NCI-H2107 (cell line): ENCODE measurements at regions not wholly inside any gene's neighbourhood (a gene's known extent, or its start where the extent isn't known, plus 50 kb on each side); places are given as distances from the start of the nearest gene placed in this dataset.

ENCODE experiments used
- DNase-seq: peaks from one replicate; lab custom pipeline; 2025; lab: John Stamatoyannopoulos, UW

- no peak for DNase-seq
Observed at GRCh38 chr20:11389186-11389585, 528.5 kb upstream of the BTBD3 start.

- no peak for DNase-seq
Observed at GRCh38 chr20:11391591-11391990, 526.1 kb upstream of the BTBD3 start.

- no peak for DNase-seq
Observed at GRCh38 chr20:11394145-11394833, 523.4 kb upstream of the BTBD3 start.

GRCh38 chr20:11395581-11395980, 522.1 kb upstream of the BTBD3 start:
- no peak for DNase-seq

GRCh38 chr20:11401988-11402387, 515.7 kb upstream of the BTBD3 start:
- DNase-seq = no peak

- no peak for DNase-seq
Observed at GRCh38 chr20:11403711-11404110, 514.0 kb upstream of the BTBD3 start.

GRCh38 chr20:11406877-11407276, 510.8 kb upstream of the BTBD3 start:
- DNase-seq = no peak

- DNase-seq = no peak
Observed at GRCh38 chr20:11409561-11409960, 508.1 kb upstream of the BTBD3 start.

- DNase-seq = no peak
Observed at GRCh38 chr20:11411765-11412164, 505.9 kb upstream of the BTBD3 start.

GRCh38 chr20:11426948-11427347, 490.7 kb upstream of the BTBD3 start:
- DNase-seq = no peak

- DNase-seq = no peak
Observed at GRCh38 chr20:11429168-11429567, 488.5 kb upstream of the BTBD3 start.

GRCh38 chr20:11429889-11430519, 487.7 kb upstream of the BTBD3 start:
- DNase-seq = no peak

GRCh38 chr20:11430652-11431051, 487.0 kb upstream of the BTBD3 start:
- no peak for DNase-seq

GRCh38 chr20:11431621-11432020, 486.1 kb upstream of the BTBD3 start:
- no peak for DNase-seq

GRCh38 chr20:11432407-11432806, 485.3 kb upstream of the BTBD3 start:
- DNase-seq = no peak

GRCh38 chr20:11436113-11436905, 481.4 kb upstream of the BTBD3 start:
- DNase-seq = no peak

GRCh38 chr20:11437090-11437489, 480.6 kb upstream of the BTBD3 start:
- no peak for DNase-seq

GRCh38 chr20:11437611-11438380, 479.9 kb upstream of the BTBD3 start:
- no peak for DNase-seq

- no peak for DNase-seq
Observed at GRCh38 chr20:11438412-11438811, 479.3 kb upstream of the BTBD3 start.

- DNase-seq = no peak
Observed at GRCh38 chr20:11443382-11444119, 474.1 kb upstream of the BTBD3 start.

GRCh38 chr20:11445161-11445560, 472.5 kb upstream of the BTBD3 start:
- no peak for DNase-seq

- DNase-seq = no peak
Observed at GRCh38 chr20:11445891-11446290, 471.8 kb upstream of the BTBD3 start.
